HCT116 (cell line): ENCODE measurements at regions not wholly inside any gene's neighbourhood (a gene's known extent, or its start where the extent isn't known, plus 50 kb on each side); places are given as distances from the start of the nearest gene placed in this dataset.

Experiments
- ATAC-seq: fragments of 200-7000 bp; cut with Tn5 transposase; 2 replicates; pipeline ENCODE4 v1.9.1; 2020; ENCODE audit warnings: mild to moderate bottlenecking, moderate library complexity
- BruUV-seq: library from RNA; stranded (reverse); fragments of 400-500 nt; replicated peaks from 2 replicates; lab custom pipeline; 2021; lab: Mats Ljungman, UMichigan
- CTCF ChIA-PET: fragments of 300-600 bp; sonication (Branson Sonifier 250); formaldehyde crosslinking; loops from one replicate; lab custom pipeline; 2021; ENCODE audit warnings: antibody characterized with exemption; lab: Charles Lee
- POLR2A ChIA-PET: fragments of 300-600, 350-600 bp; sonication (Branson Sonifier 250); formaldehyde crosslinking; loops from one replicate; lab custom pipeline; 2021; ENCODE audit warnings: antibody characterized with exemption; lab: Charles Lee
- RAD21 ChIA-PET, 2 experiments: fragments of 300-600 bp; sonication (Branson Sonifier 250); formaldehyde crosslinking; loops; one replicate each; lab custom pipeline; 2023; ENCODE audit warnings: low total read pairs in 2 of 2; ENCODE audit not compliant: uncharacterized antibody in 2 of 2, unreplicated experiment in 2 of 2, low non-redundant PET in 1 of 2; lab: Charles Lee
- DNase-seq: peaks from one replicate; pipeline ENCODE4 v3.0.0-alpha.2; 2010; ENCODE audit warnings: low read depth, low spot score
- H2AFZ ChIP-seq: fragments of 200-600 bp; shearing (Covaris generic), sonication (generic); 2 replicates; pipeline ENCODE4 v1.6.1; 2017; ENCODE audit warnings: low read depth, mixed run types, mixed read lengths, antibody characterized with exemption, low read length; ENCODE audit not compliant: poor library complexity, severe bottlenecking
- H3K27ac ChIP-seq: 2 replicates; pipeline ENCODE4 v1.5.1; 2012; ENCODE audit warnings: low read depth, low read length
- H3K27me3 ChIP-seq: fragments of 200-600 bp; sonication (generic); 2 replicates; pipeline ENCODE4 v1.6.1; 2016; ENCODE audit warnings: mixed run types, low read length, mixed read lengths; ENCODE audit not compliant: insufficient read depth
- H3K36me3 ChIP-seq, 2 experiments: fragments of 200-500 bp in 1 of 2; fragments of 200-600 bp in 1 of 2; sonication (Bioruptor generic) in 1 of 2; sonication (generic) in 1 of 2; 2 replicates each; pipeline versions ENCODE4 v1.5.1 to v1.6.1; 2014 to 2016; ENCODE audit warnings: low read length in 2 of 2, inconsistent platforms in 1 of 2, mixed read lengths in 1 of 2, mixed run types in 1 of 2; ENCODE audit not compliant: insufficient read depth in 2 of 2, control insufficient read depth in 1 of 2
- H3K4me1 ChIP-seq, 2 experiments: fragments of 200-600 bp in 1 of 2; sonication (generic) in 1 of 2; 2 replicates each; pipeline versions ENCODE4 v1.5.1 to v1.6.1; 2012 to 2017; ENCODE audit warnings: low read length in 2 of 2, inconsistent platforms in 1 of 2, mild to moderate bottlenecking in 1 of 2, mixed read lengths in 1 of 2, mixed run types in 1 of 2, moderate library complexity in 1 of 2; ENCODE audit not compliant: insufficient read depth in 2 of 2, control insufficient read depth in 1 of 2
- H3K4me2 ChIP-seq: fragments of 200-600 bp; sonication (generic); 2 replicates; pipeline ENCODE4 v1.6.1; 2017; ENCODE audit warnings: mixed run types, low read length, mixed read lengths
- H3K4me3 ChIP-seq, 2 experiments: fragments of 200-600 bp in 1 of 2; sonication (generic) in 1 of 2; replicated peaks in 1 of 2; 2 replicates each; pipeline ENCODE4 v1.5.1; 2011 to 2016; ENCODE audit warnings: low read length in 2 of 2, control low read depth in 1 of 2, low read depth in 1 of 2, mild to moderate bottlenecking in 1 of 2, mixed read lengths in 1 of 2, mixed run types in 1 of 2
- H3K79me2 ChIP-seq: fragments of 200-600 bp; sonication (generic); 2 replicates; pipeline ENCODE4 v1.6.1; 2017; ENCODE audit warnings: mild to moderate bottlenecking, mixed run types, low read length, moderate library complexity, mixed read lengths; ENCODE audit not compliant: insufficient read depth
- H3K9ac ChIP-seq: fragments of 200-600 bp; sonication (generic); 2 replicates; pipeline ENCODE4 v1.6.1; 2016; ENCODE audit warnings: low read length, mixed read lengths
- H3K9me2 ChIP-seq: fragments of 200-600 bp; sonication (generic), shearing (Covaris generic); 2 replicates; pipeline ENCODE4 v1.6.1; 2017; ENCODE audit warnings: mixed run types, mild to moderate bottlenecking, moderate library complexity; ENCODE audit not compliant: insufficient read depth
- H3K9me3 ChIP-seq, 2 experiments: fragments of 200-500 bp in 1 of 2; fragments of 200-600 bp in 1 of 2; sonication (Bioruptor generic) in 1 of 2; sonication (generic) in 1 of 2; 2 replicates each; pipeline ENCODE4 v1.6.1; 2014 to 2017; ENCODE audit warnings: low read length in 2 of 2, mixed read lengths in 2 of 2, inconsistent platforms in 1 of 2, low read depth in 1 of 2, mild to moderate bottlenecking in 1 of 2, mixed run types in 1 of 2, moderate library complexity in 1 of 2; ENCODE audit not compliant: control insufficient read depth in 1 of 2, insufficient read depth in 1 of 2
- H4K20me1 ChIP-seq: fragments of 200-600 bp; sonication (generic), shearing (Covaris generic); 2 replicates; pipeline ENCODE4 v1.6.1; 2017; ENCODE audit warnings: mixed run types, mild to moderate bottlenecking, moderate library complexity; ENCODE audit not compliant: insufficient read depth
- CEBPB ChIP-seq: IDR thresholded peaks from 2 replicates; pipeline ENCODE4 v1.6.1; 2012; ENCODE audit warnings: low read depth
- EZH2 ChIP-seq: fragments of 200-600 bp; sonication (generic); IDR thresholded peaks from 2 replicates; pipeline ENCODE4 v1.6.1; 2017; ENCODE audit warnings: antibody characterized with exemption, mixed run types
- EZH2phosphoT487 ChIP-seq: fragments of 200-600 bp; IDR thresholded peaks from 2 replicates; pipeline ENCODE4 v1.6.1; 2018; ENCODE audit warnings: antibody characterized with exemption, borderline replicate concordance
- FOSL1 ChIP-seq: IDR thresholded peaks from 2 replicates; pipeline ENCODE4 v1.6.1; 2012; ENCODE audit warnings: low read depth
- JUND ChIP-seq: IDR thresholded peaks from 2 replicates; pipeline ENCODE4 v1.6.1; 2012
- POLR2AphosphoS5 ChIP-seq: IDR thresholded peaks from 2 replicates; pipeline ENCODE4 v1.6.1; 2011; ENCODE audit warnings: mild to moderate bottlenecking, low read depth, low read length, moderate library complexity
- RAD21 ChIP-seq: IDR thresholded peaks from 2 replicates; pipeline ENCODE4 v1.6.1; 2012; ENCODE audit warnings: low read depth, mild to moderate bottlenecking
- SIN3A ChIP-seq: IDR thresholded peaks from 2 replicates; pipeline ENCODE4 v1.6.1; 2012; ENCODE audit warnings: low read depth
- SP1 ChIP-seq: IDR thresholded peaks from 2 replicates; pipeline ENCODE4 v1.6.1; 2012; ENCODE audit warnings: low read depth
- SRF ChIP-seq: IDR thresholded peaks from 2 replicates; pipeline ENCODE4 v1.6.1; 2012; ENCODE audit warnings: low read depth
- YY1 ChIP-seq: IDR thresholded peaks from 2 replicates; pipeline ENCODE4 v1.6.1; 2011; ENCODE audit warnings: low read length, low read depth, moderate library complexity, mild to moderate bottlenecking; ENCODE audit not compliant: insufficient replicate concordance; ENCODE audit errors: extremely low read depth
- ZFX ChIP-seq: fragments of 450-650 bp; IDR thresholded peaks from 2 replicates; pipeline ENCODE4 v1.6.1; 2017
- intact Hi-C: fragments of 100-400 bp; cut with micrococcal nuclease; formaldehyde crosslinking; loops from 2 replicates; pipeline ENCODE4 v1.10.0; 2022
- TF ChIP-seq, protein P1 (sequence below): IDR thresholded peaks from 2 replicates; pipeline ENCODE4 v1.6.1; 2012
- TF ChIP-seq, protein P2 (sequence below): IDR thresholded peaks from 2 replicates; pipeline ENCODE4 v1.6.1; 2012

DNA sequence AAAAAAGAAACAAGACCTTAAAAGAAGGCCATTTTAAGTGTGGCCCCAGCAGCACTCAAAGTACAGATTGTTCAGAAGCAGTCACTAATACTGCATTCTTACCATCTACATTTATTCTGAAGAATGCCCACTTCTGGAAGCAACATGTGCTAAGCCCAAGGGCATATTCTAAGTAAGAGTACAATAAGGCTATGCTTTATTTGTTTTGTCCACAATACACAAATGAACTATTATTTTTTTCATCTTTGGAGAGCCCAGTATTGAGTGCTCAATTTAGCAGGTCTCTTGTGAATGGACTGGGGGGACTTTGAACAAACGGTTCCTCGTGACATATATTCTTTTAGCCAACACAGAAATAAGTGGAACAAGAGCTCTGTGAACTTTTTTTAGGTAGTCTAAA, 191.4 kb upstream of the CHORDC1 start:
- no peaks in the 10 kb centered on the region for H3K27me3 ChIP-seq
- ATAC-seq: no peak
- no TSS peak for BruUV-seq

DNA sequence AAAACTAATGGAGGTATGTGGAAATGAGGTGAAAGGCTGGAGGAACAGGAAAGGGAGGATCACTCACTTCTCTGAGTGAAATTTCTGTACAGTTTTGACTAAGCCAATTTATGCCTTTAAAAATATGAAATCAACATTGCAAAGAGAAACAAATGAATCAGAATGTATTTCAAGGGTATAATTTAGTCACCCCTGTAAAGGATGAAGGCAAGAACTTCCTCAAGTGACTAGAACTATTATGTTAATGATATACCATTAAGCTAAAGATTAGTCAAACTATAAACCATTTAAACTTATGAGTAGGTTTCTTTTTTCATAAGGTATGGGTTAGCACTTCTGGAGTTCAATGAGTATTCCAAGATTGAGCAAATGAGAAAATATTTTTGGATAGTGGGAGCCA, 184.5 kb upstream of the CHORDC1 start:
- H3K9ac ChIP-seq: no peak overlapping the region
- no TSS peak for BruUV-seq
- ATAC-seq: no peak
- RAD21 ChIA-PET: no interaction called here
- H3K9me2 ChIP-seq: no peaks in the 10 kb centered on the region
- H3K4me3 ChIP-seq: no peak overlapping the region
- H3K9me3 ChIP-seq: no peaks in the 10 kb centered on the region
- intact Hi-C loops: no loop called here
- H4K20me1 ChIP-seq: no peaks in the 10 kb centered on the region
- POLR2A ChIA-PET: no interaction called here
- H3K36me3 ChIP-seq: no peaks in the 10 kb centered on the region
- H3K27ac ChIP-seq: no peak overlapping the region
- no peaks in the 10 kb centered on the region for H3K4me1 ChIP-seq
- no peak overlapping the region for H2AFZ ChIP-seq
- H3K27me3 ChIP-seq: no peaks in the 10 kb centered on the region
- no peaks in the 10 kb centered on the region for H3K79me2 ChIP-seq
- TF ChIP-seq, protein P1, sequence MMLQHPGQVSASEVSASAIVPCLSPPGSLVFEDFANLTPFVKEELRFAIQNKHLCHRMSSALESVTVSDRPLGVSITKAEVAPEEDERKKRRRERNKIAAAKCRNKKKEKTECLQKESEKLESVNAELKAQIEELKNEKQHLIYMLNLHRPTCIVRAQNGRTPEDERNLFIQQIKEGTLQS: no peak
- TF ChIP-seq, protein P2, sequence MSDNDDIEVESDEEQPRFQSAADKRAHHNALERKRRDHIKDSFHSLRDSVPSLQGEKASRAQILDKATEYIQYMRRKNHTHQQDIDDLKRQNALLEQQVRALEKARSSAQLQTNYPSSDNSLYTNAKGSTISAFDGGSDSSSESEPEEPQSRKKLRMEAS: no peak
- TF ChIP-seq POLR2AphosphoS5 (no peak), ZFX (no peak), YY1 (no peak), SIN3A (no peak), SRF (no peak), RAD21 (no peak), SP1 (no peak), JUND (no peak), FOSL1 (no peak)
- H3K4me2 ChIP-seq: no peak overlapping the region
- DNase-seq: no peak
- CTCF ChIA-PET: no interaction called here

More for the DNA sequence above, 191.4 kb upstream of the CHORDC1 start:
- no peak for TF ChIP-seq CEBPB
- TF ChIP-seq EZH2: no peak
- no peak for TF ChIP-seq EZH2phosphoT487
- Histone ChIP-seq H3K27ac (no peak overlapping the region), H2AFZ (no peak overlapping the region), H3K4me1 (no peaks in the 10 kb centered on the region), H3K36me3 (no peaks in the 10 kb centered on the region), H3K9me2 (no peaks in the 10 kb centered on the region), H3K4me2 (no peak overlapping the region), H3K79me2 (no peaks in the 10 kb centered on the region), H3K4me3 (no peak overlapping the region), H3K9ac (no peak overlapping the region), H4K20me1 (no peaks in the 10 kb centered on the region), H3K9me3 (0 out of 4 replicates have a peak, but pooled peaks cover 0 to 3% of the 10 kb centered on the region in 2 experiments)
- ChIA-PET RAD21 (no interaction called here), POLR2A (no interaction called here), CTCF (no interaction called here)
- intact Hi-C loops: no loop called here
- no peak for DNase-seq
